GM23338 (cell line): ENCODE measurements at regions not wholly inside any gene's neighbourhood (a gene's known extent, or its start where the extent isn't known, plus 50 kb on each side); places are given as distances from the start of the nearest gene placed in this dataset.

Experiments used
- ATAC-seq: fragments of 200-7000 bp; cut with Tn5 transposase; 3 replicates; pipeline ENCODE4 v1.9.1; 2020
- DNase-seq: peaks from one replicate; pipeline ENCODE4 v3.0.0-alpha.2; 2015; ENCODE audit warnings: low spot score
- H2AFZ ChIP-seq: fragments of 200-600 bp; sonication (generic); 2 replicates; pipeline ENCODE4 v1.8.0; 2016; ENCODE audit warnings: antibody characterized with exemption, mild to moderate bottlenecking, moderate library complexity
- H3F3A ChIP-seq: fragments of 200-600 bp; sonication (generic); replicated peaks from 2 replicates; pipeline ENCODE4 v1.8.0; 2017; ENCODE audit warnings: antibody characterized with exemption, mixed run types, low read depth
- H3K27ac ChIP-seq: fragments of 200-600 bp; sonication (generic); 2 replicates; pipeline ENCODE4 v1.6.1; 2016; ENCODE audit warnings: low read depth
- H3K27me3 ChIP-seq: fragments of 200-600 bp; sonication (generic); 2 replicates; pipeline ENCODE4 v1.8.0; 2016; ENCODE audit warnings: mild to moderate bottlenecking, mixed run types, moderate library complexity; ENCODE audit not compliant: insufficient read depth
- H3K36me3 ChIP-seq: fragments of 200-600 bp; sonication (generic); 2 replicates; pipeline ENCODE4 v1.8.0; 2016; ENCODE audit warnings: mild to moderate bottlenecking; ENCODE audit not compliant: insufficient read depth
- H3K4me1 ChIP-seq: fragments of 200-600 bp; sonication (generic); 2 replicates; pipeline ENCODE4 v1.8.0; 2016; ENCODE audit warnings: mild to moderate bottlenecking, moderate library complexity; ENCODE audit not compliant: insufficient read depth
- H3K4me2 ChIP-seq: fragments of 200-600 bp; sonication (generic); 2 replicates; pipeline ENCODE4 v1.7.1; 2017; ENCODE audit warnings: mixed run types
- H3K4me3 ChIP-seq: fragments of 200-600 bp; sonication (generic); 2 replicates; pipeline ENCODE4 v1.6.1; 2016; ENCODE audit warnings: mixed run types
- H3K79me2 ChIP-seq: fragments of 200-600 bp; sonication (generic); replicated peaks from 2 replicates; pipeline ENCODE4 v1.8.0; 2017; ENCODE audit warnings: mild to moderate bottlenecking; ENCODE audit not compliant: insufficient read depth
- H3K9me2 ChIP-seq: fragments of 200-600 bp; sonication (generic); 2 replicates; pipeline ENCODE4 v1.8.0; 2017; ENCODE audit not compliant: insufficient read depth
- H4K20me1 ChIP-seq: fragments of 200-600 bp; sonication (generic); replicated peaks from 2 replicates; pipeline ENCODE4 v1.8.0; 2017; ENCODE audit warnings: mild to moderate bottlenecking; ENCODE audit not compliant: insufficient read depth
- H3K27ac Mint-ChIP-seq: 2 replicates; pipeline ENCODE4 v1.8.0; 2020; ENCODE audit warnings: inconsistent platforms, mild to moderate bottlenecking, moderate library complexity, mixed read lengths
- H3K27me3 Mint-ChIP-seq: 3 replicates; pipeline ENCODE4 v1.8.0; 2022; ENCODE audit warnings: low read depth, mild to moderate bottlenecking, moderate library complexity, mixed read lengths, inconsistent platforms; ENCODE audit not compliant: insufficient read depth, poor library complexity
- H3K36me3 Mint-ChIP-seq: 3 replicates; pipeline ENCODE4 v1.8.0; 2021; ENCODE audit warnings: low read depth, mild to moderate bottlenecking, inconsistent platforms, moderate library complexity, mixed read lengths
- H3K4me1 Mint-ChIP-seq: 3 replicates; pipeline ENCODE4 v1.8.0; 2020; ENCODE audit warnings: mild to moderate bottlenecking, inconsistent platforms, mixed read lengths
- H3K4me3 Mint-ChIP-seq: 3 replicates; pipeline ENCODE4 v1.8.0; 2021; ENCODE audit warnings: moderate library complexity, mild to moderate bottlenecking, inconsistent platforms, mixed read lengths
- H3K9me3 Mint-ChIP-seq: 3 replicates; pipeline ENCODE4 v1.8.0; 2020; ENCODE audit warnings: moderate library complexity, mild to moderate bottlenecking, inconsistent platforms, mixed read lengths
- CTCF ChIP-seq, 2 experiments: fragments of 200-600 bp in 1 of 2; sonication (generic) in 1 of 2; conservative IDR thresholded peaks; 2 replicates each; pipeline versions ENCODE4 v1.5.1 to v1.6.1; 2016 to 2017; ENCODE audit warnings: antibody characterized with exemption in 2 of 2, low read depth in 2 of 2, mild to moderate bottlenecking in 2 of 2, moderate library complexity in 1 of 2
- ETS1 ChIP-seq: IDR thresholded peaks from 2 replicates; pipeline ENCODE4 v1.6.1; 2016; ENCODE audit warnings: antibody characterized with exemption
- EZH2phosphoT487 ChIP-seq: fragments of 200-600 bp; sonication (generic); IDR thresholded peaks from one replicate; pipeline ENCODE4 v1.8.1; 2018; ENCODE audit warnings: antibody characterized with exemption; ENCODE audit not compliant: unreplicated experiment
- POLR2AphosphoS5 ChIP-seq: IDR thresholded peaks from 2 replicates; pipeline ENCODE4 v1.6.1; 2016; ENCODE audit warnings: antibody characterized with exemption, low read depth
- REST ChIP-seq: IDR thresholded peaks from one replicate; pipeline ENCODE4 v1.6.1; 2018; ENCODE audit warnings: antibody characterized with exemption; ENCODE audit not compliant: unreplicated experiment
- STAT1 ChIP-seq: IDR thresholded peaks from one replicate; pipeline ENCODE4 v1.6.1; 2016; ENCODE audit warnings: antibody characterized with exemption; ENCODE audit not compliant: unreplicated experiment
- ZNF331 ChIP-seq: fragments of 250-450 bp; sonication (Bioruptor Pico); IDR thresholded peaks from 2 replicates; pipeline ENCODE4 v1.5.0; 2020; ENCODE audit warnings: low read depth, mild to moderate bottlenecking, moderate library complexity

- H3K79me2 ChIP-seq: no peaks in the 10 kb centered on the region
- H3K4me1 ChIP-seq: no peaks in the 10 kb centered on the region
- H3F3A ChIP-seq: no peaks in the 10 kb centered on the region
- ATAC-seq (no peak), DNase-seq (no peak)
- H4K20me1 ChIP-seq: no peaks in the 10 kb centered on the region
- Mint-ChIP-seq H3K27ac (no peak overlapping the region), H3K27me3 (peaks cover 8% of the 10 kb centered on the region), H3K36me3 (no peaks in the 10 kb centered on the region), H3K9me3 (no peaks in the 10 kb centered on the region), H3K4me3 (no peak overlapping the region), H3K4me1 (peaks cover 5% of the 10 kb centered on the region; the same call in 2 of the 3 replicates)
- H3K9me2 ChIP-seq: peaks cover 6% of the 10 kb centered on the region; the same call in 1 of the 2 replicates
- H2AFZ ChIP-seq: no peak overlapping the region
- H3K4me3 ChIP-seq: no peak overlapping the region
- H3K27me3 ChIP-seq: no peaks in the 10 kb centered on the region
- H3K4me2 ChIP-seq: no peak overlapping the region
- no peak overlapping the region for H3K27ac ChIP-seq
- no peak for TF ChIP-seq CTCF (conservative IDR thresholded peaks at IDR 0.05; ENCODE audit: low read depth in 2 of 2)
- TF ChIP-seq EZH2phosphoT487: no peak
- no peak for TF ChIP-seq REST
- TF ChIP-seq ETS1: no peak
- TF ChIP-seq ZNF331 (CRISPR knock-in tag): no peak
- TF ChIP-seq POLR2AphosphoS5: no peak
- H3K36me3 ChIP-seq: no peaks in the 10 kb centered on the region
Observed at GRCh38 chr10:7470371-7470770, 59.5 kb upstream of the SFMBT2 start.

DNA sequence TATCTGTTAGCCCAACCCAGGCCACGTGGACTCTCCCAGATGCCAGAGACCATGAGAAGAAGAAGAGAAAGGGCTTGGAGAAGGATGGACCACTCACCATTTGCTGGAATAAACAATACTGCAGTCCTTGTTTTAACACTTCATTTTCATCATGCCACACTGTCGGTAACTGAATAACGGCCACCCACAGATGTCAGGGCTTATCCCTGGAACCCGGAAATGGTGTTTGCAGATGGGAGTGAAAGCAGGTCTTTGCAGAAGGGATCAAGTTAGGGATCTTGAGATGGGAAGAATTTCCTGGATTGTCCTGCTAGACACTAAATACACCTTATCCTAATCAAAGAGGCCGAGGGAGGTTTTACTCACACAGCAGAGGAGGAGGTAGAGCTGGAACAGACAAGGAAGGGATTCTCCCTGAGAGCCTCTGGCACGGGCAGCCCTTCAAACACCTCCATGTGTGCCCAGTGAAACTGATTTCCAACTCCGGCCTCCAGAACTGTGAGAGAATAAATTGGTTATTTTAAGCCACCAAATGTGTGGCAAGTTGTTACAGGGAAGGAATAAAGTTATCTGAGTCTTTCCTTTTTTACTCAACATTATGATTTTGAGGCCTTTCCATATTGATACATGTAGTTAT lies 56.3 kb upstream of the SFMBT2 start:
- Histone ChIP-seq H3F3A (no peaks in the 10 kb centered on the region), H3K27ac (no peak overlapping the region), H3K4me3 (no peak overlapping the region), H3K9me2 (no peaks in the 10 kb centered on the region), H3K4me2 (no peak overlapping the region), H3K79me2 (no peaks in the 10 kb centered on the region), H3K27me3 (no peaks in the 10 kb centered on the region), H4K20me1 (no peaks in the 10 kb centered on the region), H3K4me1 (no peaks in the 10 kb centered on the region), H3K36me3 (no peaks in the 10 kb centered on the region), H2AFZ (no peak overlapping the region)
- Mint-ChIP-seq H3K36me3 (no peaks in the 10 kb centered on the region), H3K27me3 (peaks cover 8% of the 10 kb centered on the region), H3K27ac (no peak overlapping the region), H3K4me1 (no peaks in the 10 kb centered on the region), H3K4me3 (no peak overlapping the region), H3K9me3 (no peaks in the 10 kb centered on the region; the same call in 2 of the 3 replicates)
- ATAC-seq (no peak), DNase-seq (no peak)
- TF ChIP-seq REST: no peak
- TF ChIP-seq STAT1: no peak
- TF ChIP-seq ETS1: no peak
